Fibroblast of lung (primary cell): ENCODE measurements at regions not wholly inside any gene's neighbourhood (a gene's known extent, or its start where the extent isn't known, plus 50 kb on each side); places are given as distances from the start of the nearest gene placed in this dataset.
"Not testable (repeated sequence)": the region's sequence is repeated elsewhere in the genome, so short reads cannot be mapped to it uniquely, and the experiment has no call there.

Source experiments
- DNase-seq, 2 donors: peaks; one replicate each; pipeline versions ENCODE4 v3.0.0 to v3.0.0-alpha.2; 2010; ENCODE audit warnings: low read depth in 2 of 2
- H2AFZ ChIP-seq: 2 replicates; pipeline ENCODE4 v1.5.1; 2012; ENCODE audit warnings: low read length, control low read depth, inconsistent platforms
- H3K27ac ChIP-seq: 2 replicates; pipeline ENCODE4 v1.5.1; 2011; ENCODE audit warnings: low read length, control low read depth; ENCODE audit not compliant: insufficient read depth
- H3K27me3 ChIP-seq: 2 replicates; pipeline ENCODE4 v1.5.1; 2011; ENCODE audit warnings: mild to moderate bottlenecking, low read length; ENCODE audit not compliant: control insufficient read depth, insufficient read depth
- H3K36me3 ChIP-seq: 2 replicates; pipeline ENCODE4 v1.5.1; 2011; ENCODE audit warnings: low read length; ENCODE audit not compliant: control insufficient read depth, insufficient read depth
- H3K4me1 ChIP-seq: 2 replicates; pipeline ENCODE4 v1.5.1; 2011; ENCODE audit warnings: low read length; ENCODE audit not compliant: control insufficient read depth, insufficient read depth; ENCODE audit errors: extremely low read depth
- H3K4me2 ChIP-seq: 2 replicates; pipeline ENCODE4 v1.5.1; 2011; ENCODE audit warnings: low read length, control low read depth; ENCODE audit not compliant: insufficient read depth; ENCODE audit errors: extremely low read depth
- H3K4me3 ChIP-seq, 4 experiments: fragments of 200-600 bp in 1 of 4; sonication (generic) in 1 of 4; replicated peaks in 1 of 4; 2 replicates each; pipeline ENCODE4 v1.5.1; 2011 to 2016; ENCODE audit warnings: low read length in 4 of 4, low read depth in 3 of 4, mild to moderate bottlenecking in 3 of 4, control low read depth in 2 of 4, inconsistent platforms in 1 of 4, mixed read lengths in 1 of 4; ENCODE audit not compliant: insufficient read depth in 1 of 4; ENCODE audit errors: control extremely low read depth in 1 of 4
- H3K79me2 ChIP-seq: 2 replicates; pipeline ENCODE4 v1.5.1; 2012; ENCODE audit warnings: mild to moderate bottlenecking, low read length, inconsistent platforms; ENCODE audit not compliant: control insufficient read depth, insufficient read depth
- H3K9ac ChIP-seq: 2 replicates; pipeline ENCODE4 v1.5.1; 2011; ENCODE audit warnings: mild to moderate bottlenecking, low read length, control low read depth; ENCODE audit not compliant: insufficient read depth
- H3K9me3 ChIP-seq: 2 replicates; pipeline ENCODE4 v1.5.1; 2012; ENCODE audit warnings: low read depth, low read length; ENCODE audit not compliant: control insufficient read depth, insufficient read depth
- H4K20me1 ChIP-seq: 2 replicates; pipeline ENCODE4 v1.5.1; 2011; ENCODE audit warnings: low read length; ENCODE audit not compliant: control insufficient read depth, insufficient read depth; ENCODE audit errors: extremely low read depth
- CTCF ChIP-seq, 2 donors: IDR thresholded peaks in 1 of 2; conservative IDR thresholded peaks in 1 of 2; 1 replicate in 1 of 2; 2 replicates in 1 of 2; pipeline ENCODE4 v1.5.1; 2011 to 2012; ENCODE audit warnings: low read length in 2 of 2, control low read depth in 1 of 2, inconsistent platforms in 1 of 2, low read depth in 1 of 2, mild to moderate bottlenecking in 1 of 2
- EZH2 ChIP-seq: IDR thresholded peaks from 2 replicates; pipeline ENCODE4 v1.5.1; 2012; ENCODE audit warnings: low read length, control low read depth, mild to moderate bottlenecking; ENCODE audit errors: missing control alignments

- TF ChIP-seq CTCF (conservative IDR thresholded peaks at IDR 0.05 in 1 of 2, IDR thresholded peaks at IDR 0.05 in 1 of 2; ENCODE audit: low read depth in 1 of 2, low read length in 2 of 2) = no peak
- no peak for TF ChIP-seq EZH2
- H3K9ac ChIP-seq = no peak overlapping the region
- H4K20me1 ChIP-seq = no peaks in the 10 kb centered on the region
- H3K4me1 ChIP-seq = no peaks in the 10 kb centered on the region
- no peak overlapping the region for H2AFZ ChIP-seq
- no peak overlapping the region for H3K4me3 ChIP-seq
- no peaks in the 10 kb centered on the region for H3K36me3 ChIP-seq
- H3K27me3 ChIP-seq = peaks cover 5% of the 10 kb centered on the region
- no peaks in the 10 kb centered on the region for H3K79me2 ChIP-seq
- H3K27ac ChIP-seq = no peak overlapping the region
- no peak for DNase-seq
- no peak overlapping the region for H3K4me2 ChIP-seq
- H3K9me3 ChIP-seq = no peaks in the 10 kb centered on the region
Measured at GRCh38 chr9:124130277-124131075, 118.9 kb downstream of the LHX2 start.

GRCh38 chr9:124131518-124131917 lies 120.0 kb downstream of the LHX2 start:
- not testable (repeated sequence) for H3K79me2 ChIP-seq, DNase-seq, H3K9me3 ChIP-seq, H2AFZ ChIP-seq, H3K27me3 ChIP-seq, H3K4me1 ChIP-seq, H3K4me2 ChIP-seq, H4K20me1 ChIP-seq, H3K36me3 ChIP-seq, H3K4me3 ChIP-seq, H3K9ac ChIP-seq, H3K27ac ChIP-seq

GRCh38 chr9:124132671-124133147 lies 121.1 kb downstream of the LHX2 start:
- peak in 1 of 2 donors; percentile 52 for DNase-seq
- Histone ChIP-seq H2AFZ (no peak overlapping the region), H3K9me3 (no peaks in the 10 kb centered on the region), H3K9ac (no peak overlapping the region), H3K27me3 (peaks cover 5% of the 10 kb centered on the region), H4K20me1 (no peaks in the 10 kb centered on the region), H3K4me3 (no peak overlapping the region), H3K4me1 (no peaks in the 10 kb centered on the region), H3K27ac (no peak overlapping the region), H3K36me3 (no peaks in the 10 kb centered on the region), H3K79me2 (no peaks in the 10 kb centered on the region), H3K4me2 (no peak overlapping the region)
- no peak for TF ChIP-seq CTCF (conservative IDR thresholded peaks at IDR 0.05 in 1 of 2, IDR thresholded peaks at IDR 0.05 in 1 of 2; ENCODE audit: low read depth in 1 of 2, low read length in 2 of 2)
- no peak for TF ChIP-seq EZH2
